ENCODE measurements at regions not wholly inside any gene's neighbourhood (a gene's known extent, or its start where the extent isn't known, plus 50 kb on each side); places are given as distances from the start of the nearest gene placed in this dataset.
A peak's percentile ranks its signal among the peaks of the same experiment; 100 is the strongest.

DNA sequence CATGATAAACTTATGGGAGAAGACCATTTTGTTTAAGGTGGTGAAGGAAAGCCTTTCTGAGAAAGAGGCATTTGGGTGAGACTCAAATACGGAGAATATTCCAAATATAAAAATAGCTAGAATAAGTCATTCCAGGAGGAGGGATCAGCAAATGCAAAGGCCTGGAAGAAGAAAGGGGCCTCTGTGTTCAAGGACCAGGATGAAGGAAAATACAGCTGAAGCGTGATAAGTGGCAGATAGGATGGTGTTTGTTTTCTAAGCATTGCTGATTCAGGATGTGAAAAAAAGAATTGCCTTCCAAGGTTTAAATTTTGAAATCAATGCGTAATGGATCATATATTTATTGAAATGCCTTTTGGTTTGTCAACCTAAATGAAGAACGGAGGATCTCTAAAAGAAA lies 59.4 kb upstream of the CAST start:
- TF ChIP-seq CTCF (conservative IDR thresholded peaks at IDR 0.05; ENCODE audit: low read length): no peak
- H3K4me3 ChIP-seq (ENCODE audit: low read length): no peak overlapping the region
- DNase-seq (ENCODE audit: low read depth): no peak

DNA sequence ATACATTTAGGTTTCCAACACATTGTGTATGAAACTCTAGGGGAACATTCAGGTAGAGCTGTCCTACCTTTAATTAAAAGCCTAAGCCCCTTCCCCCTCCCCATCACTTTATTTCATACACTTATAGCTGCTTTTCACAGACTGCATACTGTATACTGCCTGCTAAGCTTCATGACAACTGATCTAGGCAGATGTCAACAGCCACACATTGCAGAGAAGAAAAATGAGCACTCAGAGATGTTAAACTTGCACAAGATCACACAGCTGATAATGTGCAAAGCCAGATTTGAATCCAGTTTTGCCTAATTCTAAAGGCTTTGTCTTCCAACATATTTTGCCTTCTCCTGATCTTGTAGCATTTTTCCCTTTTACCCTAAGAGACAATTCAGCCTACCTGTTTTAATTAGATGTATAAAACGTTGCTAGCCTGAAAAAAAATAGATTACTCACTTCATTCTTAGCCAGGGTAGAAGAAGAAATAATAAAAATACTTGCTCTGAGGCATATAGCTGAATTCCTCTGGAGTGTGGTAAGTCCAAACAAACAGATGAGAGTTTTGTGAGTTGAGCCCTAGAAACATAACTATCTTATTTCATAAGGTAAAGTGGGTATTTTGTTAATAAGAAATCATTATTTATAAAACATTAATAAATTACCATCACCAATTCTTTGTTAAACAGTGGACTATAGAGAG lies 56.9 kb upstream of the CAST start:
- no peak overlapping the region for H3K4me3 ChIP-seq (ENCODE audit: low read length)
- TF ChIP-seq CTCF (conservative IDR thresholded peaks at IDR 0.05; ENCODE audit: low read length): no peak
- no peak for DNase-seq (ENCODE audit: low read depth)

DNA sequence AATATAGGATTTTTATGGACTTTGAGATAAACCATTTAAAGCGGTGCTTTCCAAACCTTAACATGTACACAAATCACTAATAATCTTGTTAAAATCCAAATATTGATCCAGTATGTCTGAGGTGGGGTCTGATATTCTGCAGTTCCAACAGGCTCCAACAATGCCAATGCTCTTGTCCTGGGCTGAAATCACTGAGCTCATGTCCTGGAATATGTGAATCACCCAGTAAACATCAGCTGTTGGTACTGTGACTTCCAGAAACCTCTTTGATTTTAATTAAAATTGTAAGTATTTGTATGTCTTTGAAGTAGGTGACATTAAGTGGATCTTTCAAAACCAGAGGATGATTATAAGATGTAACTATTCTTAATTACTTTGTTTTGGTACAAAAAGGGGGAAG lies 52.8 kb upstream of the CAST start:
- DNase-seq (ENCODE audit: low read depth): no peak
- no peak overlapping the region for H3K4me3 ChIP-seq (ENCODE audit: low read length)
- TF ChIP-seq CTCF (conservative IDR thresholded peaks at IDR 0.05; ENCODE audit: low read length): no peak

DNA sequence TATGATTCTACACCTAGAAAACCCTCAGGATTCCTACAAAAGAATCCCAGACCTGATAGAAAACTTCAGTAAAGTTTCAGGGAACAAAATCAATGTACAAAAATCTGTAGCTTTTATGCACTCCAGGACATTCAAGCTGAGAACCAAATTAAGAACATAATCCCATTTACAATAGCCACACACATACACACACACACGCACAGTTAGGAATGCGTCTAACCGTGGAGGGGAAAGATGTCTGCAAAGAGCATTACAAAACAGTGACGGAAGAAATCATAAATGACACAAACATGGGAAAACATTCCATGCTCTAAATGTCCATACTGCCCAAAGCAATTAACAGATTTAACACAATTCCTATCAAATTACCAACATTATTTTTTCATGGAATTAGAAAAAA lies 51.4 kb upstream of the CAST start:
- TF ChIP-seq CTCF (conservative IDR thresholded peaks at IDR 0.05; ENCODE audit: low read length): no peak
- no peak overlapping the region for H3K4me3 ChIP-seq (ENCODE audit: low read length)
- DNase-seq (ENCODE audit: low read depth): peak; percentile 31

- TF ChIP-seq CTCF (conservative IDR thresholded peaks at IDR 0.05; ENCODE audit: low read length): no peak
- no peak overlapping the region for H3K4me3 ChIP-seq (ENCODE audit: low read length)
- DNase-seq (ENCODE audit: low read depth): no peak
Measured at GRCh38 chr5:96611946-96612345, 50.2 kb upstream of the CAST start.
